Bronchial epithelial cell (primary cell): ENCODE measurements at regions not wholly inside any gene's neighbourhood (a gene's known extent, or its start where the extent isn't known, plus 50 kb on each side); places are given as distances from the start of the nearest gene placed in this dataset.

ENCODE experiments used
- DNase-seq: peaks from one replicate; pipeline ENCODE4 v3.0.0-alpha.2; 2010; ENCODE audit warnings: low read depth
- FAIRE-seq: peaks from 2 replicates; lab custom pipeline; 2011; peaks lifted over from hg19 to GRCh38; lab: Jason Lieb, UNC
- H3K27me3 ChIP-seq: 2 replicates; pipeline ENCODE4 v1.5.1; 2011; ENCODE audit warnings: low read length; ENCODE audit not compliant: control insufficient read depth, insufficient read depth
- H3K36me3 ChIP-seq: 2 replicates; pipeline ENCODE4 v1.5.1; 2011; ENCODE audit warnings: low read length; ENCODE audit not compliant: control insufficient read depth, insufficient read depth
- H3K4me3 ChIP-seq: 2 replicates; pipeline ENCODE4 v1.5.1; 2011; ENCODE audit warnings: mild to moderate bottlenecking, low read depth, low read length, control low read depth
- CTCF ChIP-seq: IDR thresholded peaks from 2 replicates; pipeline ENCODE4 v1.5.1; 2011; ENCODE audit warnings: mild to moderate bottlenecking, moderate library complexity, low read length, control low read depth, inconsistent platforms; ENCODE audit not compliant: insufficient read depth, severe bottlenecking

- Histone ChIP-seq H3K4me3 (no peak overlapping the region), H3K36me3 (no peaks in the 10 kb centered on the region), H3K27me3 (no peaks in the 10 kb centered on the region)
- no peak for TF ChIP-seq CTCF
- DNase-seq: peak; percentile 22
- FAIRE-seq: no peak
Measured at GRCh38 chr12:97941686-97942354, 479.2 kb downstream of the RMST start.

GRCh38 chr12:97943359-97943758, 480.8 kb downstream of the RMST start:
- DNase-seq (peak; percentile 17), FAIRE-seq (no peak)
- Histone ChIP-seq H3K4me3 (no peak overlapping the region), H3K36me3 (no peaks in the 10 kb centered on the region), H3K27me3 (no peaks in the 10 kb centered on the region)
- no peak for TF ChIP-seq CTCF

- no peak for FAIRE-seq
- Histone ChIP-seq H3K36me3 (no peaks in the 10 kb centered on the region), H3K4me3 (no peak overlapping the region), H3K27me3 (no peaks in the 10 kb centered on the region)
- no peak for TF ChIP-seq CTCF
- peak; percentile 78 for DNase-seq
Measured at GRCh38 chr12:97944576-97944975, 482.0 kb downstream of the RMST start.

- TF ChIP-seq CTCF: no peak
- Histone ChIP-seq H3K36me3 (no peaks in the 10 kb centered on the region), H3K4me3 (no peak overlapping the region), H3K27me3 (no peaks in the 10 kb centered on the region)
- FAIRE-seq (no peak), DNase-seq (no peak)
Measured at GRCh38 chr12:97946701-97947100, 484.1 kb downstream of the RMST start.

- no peak for FAIRE-seq
- Histone ChIP-seq H3K36me3 (no peaks in the 10 kb centered on the region), H3K27me3 (no peaks in the 10 kb centered on the region), H3K4me3 (no peak overlapping the region)
- no peak for DNase-seq
- no peak for TF ChIP-seq CTCF
Measured at GRCh38 chr12:97948591-97948990, 486.0 kb downstream of the RMST start.

GRCh38 chr12:97951239-97951638, 488.6 kb downstream of the RMST start:
- FAIRE-seq (no peak), DNase-seq (no peak)
- Histone ChIP-seq H3K36me3 (no peaks in the 10 kb centered on the region), H3K4me3 (no peak overlapping the region), H3K27me3 (no peaks in the 10 kb centered on the region)
- no peak for TF ChIP-seq CTCF
